Lower leg skin (tissue), 4 donors: ENCODE measurements at regions not wholly inside any gene's neighbourhood (a gene's known extent, or its start where the extent isn't known, plus 50 kb on each side); places are given as distances from the start of the nearest gene placed in this dataset.

ENCODE experiments used
- DNase-seq, 2 donors: peaks; one replicate each; pipeline ENCODE4 v3.0.0-alpha.2; 2019; ENCODE audit warnings: low spot score in 2 of 2
- H3K4me3 ChIP-seq: fragments of 200-600 bp; sonication (generic); 2 replicates; pipeline ENCODE4 v1.5.1; 2017; ENCODE audit warnings: mild to moderate bottlenecking, low read depth; ENCODE audit not compliant: poor library complexity, severe bottlenecking
- POLR2A ChIP-seq, 2 donors: fragments of 450-650 bp; IDR thresholded peaks; one replicate each; pipeline ENCODE4 v1.6.1; 2016 to 2017; ENCODE audit warnings: antibody characterized with exemption in 2 of 2, mild to moderate bottlenecking in 1 of 2, moderate library complexity in 1 of 2
- WGBS, 2 donors: methylation state at CpG; one replicate each; pipeline ENCODE4 v1.1.5; 2018; 5-methylcytosine and 5-hydroxymethylcytosine counted together
- intact Hi-C: fragments of 100-400 bp; cut with DNase I; formaldehyde crosslinking; loops from one replicate; pipeline ENCODE4 v1.15.0; 2023; ENCODE audit warnings: low total_unique reads
- TF ChIP-seq, protein P1 (sequence below), 3 donors: fragments of 450-650 bp; IDR thresholded peaks; one replicate each; pipeline ENCODE4 v1.5.1; 2016; ENCODE audit warnings: antibody characterized with exemption in 3 of 3, mild to moderate bottlenecking in 3 of 3, moderate library complexity in 2 of 3

DNA sequence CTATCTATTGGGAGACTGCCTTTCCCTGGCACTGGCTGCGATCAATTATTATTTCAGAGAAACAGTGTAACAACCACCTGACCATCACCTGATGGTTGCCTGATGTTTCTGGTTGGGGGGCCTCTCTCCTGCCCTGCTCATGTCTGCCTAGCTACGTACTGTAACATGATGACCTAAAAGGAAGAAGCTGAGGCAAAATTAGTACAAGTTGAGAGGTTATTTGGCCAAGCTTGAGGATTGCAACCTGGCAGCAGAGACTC, 58.3 kb downstream of the OLFML3 start:
- H3K4me3 ChIP-seq, result no peak overlapping the region
- DNase-seq, result no peak
- TF ChIP-seq POLR2A (IDR thresholded peaks at IDR 0.05), result no peak
- TF ChIP-seq, protein P1, sequence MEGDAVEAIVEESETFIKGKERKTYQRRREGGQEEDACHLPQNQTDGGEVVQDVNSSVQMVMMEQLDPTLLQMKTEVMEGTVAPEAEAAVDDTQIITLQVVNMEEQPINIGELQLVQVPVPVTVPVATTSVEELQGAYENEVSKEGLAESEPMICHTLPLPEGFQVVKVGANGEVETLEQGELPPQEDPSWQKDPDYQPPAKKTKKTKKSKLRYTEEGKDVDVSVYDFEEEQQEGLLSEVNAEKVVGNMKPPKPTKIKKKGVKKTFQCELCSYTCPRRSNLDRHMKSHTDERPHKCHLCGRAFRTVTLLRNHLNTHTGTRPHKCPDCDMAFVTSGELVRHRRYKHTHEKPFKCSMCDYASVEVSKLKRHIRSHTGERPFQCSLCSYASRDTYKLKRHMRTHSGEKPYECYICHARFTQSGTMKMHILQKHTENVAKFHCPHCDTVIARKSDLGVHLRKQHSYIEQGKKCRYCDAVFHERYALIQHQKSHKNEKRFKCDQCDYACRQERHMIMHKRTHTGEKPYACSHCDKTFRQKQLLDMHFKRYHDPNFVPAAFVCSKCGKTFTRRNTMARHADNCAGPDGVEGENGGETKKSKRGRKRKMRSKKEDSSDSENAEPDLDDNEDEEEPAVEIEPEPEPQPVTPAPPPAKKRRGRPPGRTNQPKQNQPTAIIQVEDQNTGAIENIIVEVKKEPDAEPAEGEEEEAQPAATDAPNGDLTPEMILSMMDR (IDR thresholded peaks at IDR 0.05), result no peak
- intact Hi-C loops, result no loop called here
- WGBS, 2 donors, result 89 to 97% methylated on average over 2 of the region's 2 CpGs

DNA sequence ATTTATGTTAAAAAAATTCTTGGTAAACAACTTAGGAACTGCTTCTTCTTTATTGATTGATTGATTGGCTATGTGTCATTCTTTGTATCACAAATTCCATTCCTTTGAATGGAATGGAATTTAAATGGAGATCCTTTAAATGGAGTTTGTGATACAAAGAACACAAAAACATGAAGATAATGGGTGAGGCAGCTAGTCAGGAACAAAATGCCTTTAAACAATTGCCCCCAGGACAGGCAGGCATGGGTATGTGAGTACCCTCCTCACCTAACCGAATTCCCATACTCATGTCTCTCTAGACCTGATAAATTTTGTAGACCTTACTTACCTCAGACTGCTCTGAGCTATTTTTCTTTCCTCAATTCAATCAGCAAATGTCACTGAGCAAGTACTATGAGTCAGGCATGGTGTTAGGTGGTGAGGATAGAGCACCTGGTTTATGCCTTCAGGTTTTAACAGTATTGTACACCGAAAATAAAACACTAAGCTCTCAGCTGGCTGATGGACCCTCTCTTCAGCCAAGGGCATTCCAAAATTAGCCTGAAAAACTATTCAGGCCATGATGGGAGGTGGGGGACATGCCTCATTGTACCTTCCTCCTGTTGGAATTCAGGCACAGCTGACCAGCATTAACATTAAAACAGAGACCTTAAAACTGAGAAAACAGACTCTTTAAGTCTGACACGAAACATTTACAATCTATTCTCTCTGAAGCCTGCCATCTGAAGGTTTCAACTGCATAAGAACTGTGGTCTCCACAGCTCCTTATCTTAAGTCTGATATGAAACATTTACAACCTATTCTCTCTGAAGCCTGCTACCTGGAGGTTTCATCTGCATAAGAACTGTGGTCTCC, 58.9 kb downstream of the OLFML3 start:
- TF ChIP-seq, protein P1 (IDR thresholded peaks at IDR 0.05), result no peak
- TF ChIP-seq POLR2A (IDR thresholded peaks at IDR 0.05), result no peak
- no peak overlapping the region for H3K4me3 ChIP-seq
- intact Hi-C loops, result no loop called here
- no peak for DNase-seq
- 64 to 69% methylated on average over 3 of the region's 3 CpGs for WGBS, 2 donors
